Stomach (tissue), 4 donors: ENCODE measurements at regions not wholly inside any gene's neighbourhood (a gene's known extent, or its start where the extent isn't known, plus 50 kb on each side); places are given as distances from the start of the nearest gene placed in this dataset.

ENCODE experiments used
- CTCF ChIP-seq, 7 experiments: fragments of 450-650 bp in 4 of 7; fragments of 200-600 bp in 3 of 7; sonication (generic) in 3 of 7; IDR thresholded peaks; one replicate each; pipeline ENCODE4 v1.5.1; 2016 to 2019; ENCODE audit warnings: antibody characterized with exemption in 7 of 7, control low read depth in 2 of 7, mild to moderate bottlenecking in 1 of 7
- EP300 ChIP-seq: sonication (generic); formaldehyde crosslinking; IDR thresholded peaks from one replicate; pipeline ENCODE4 v1.6.1; 2017; ENCODE audit warnings: antibody characterized with exemption
- POLR2A ChIP-seq, 4 donors: fragments of 450-650 bp; IDR thresholded peaks; one replicate each; pipeline ENCODE4 v1.6.1; 2016; ENCODE audit warnings: antibody characterized with exemption in 4 of 4, control low read depth in 2 of 4, mild to moderate bottlenecking in 1 of 4, moderate library complexity in 1 of 4
- POLR2AphosphoS5 ChIP-seq, 3 donors: sonication (generic); formaldehyde crosslinking; IDR thresholded peaks; one replicate each; pipeline ENCODE4 v1.6.1; 2016; ENCODE audit warnings: antibody characterized with exemption in 3 of 3

- TF ChIP-seq CTCF (IDR thresholded peaks at IDR 0.05): no peak
- TF ChIP-seq EP300: no peak
- no peak for TF ChIP-seq POLR2A (IDR thresholded peaks at IDR 0.05)
- TF ChIP-seq POLR2AphosphoS5 (IDR thresholded peaks at IDR 0.05): no peak
Measured at GRCh38 chr14:55848964-55849363, 269.0 kb downstream of the KTN1 start.
